Panc1 (cell line): ENCODE measurements at regions not wholly inside any gene's neighbourhood (a gene's known extent, or its start where the extent isn't known, plus 50 kb on each side); places are given as distances from the start of the nearest gene placed in this dataset.
"Not testable (repeated sequence)": the region's sequence is repeated elsewhere in the genome, so short reads cannot be mapped to it uniquely, and the experiment has no call there.

Experiments used
- ATAC-seq: fragments of 200-7000 bp; cut with Tn5 transposase; 2 replicates; pipeline ENCODE4 v1.9.1; 2020; ENCODE audit warnings: mild to moderate bottlenecking, moderate library complexity
- BruUV-seq: library from RNA; stranded (reverse); fragments of 400-500 nt; replicated peaks from 2 replicates; lab custom pipeline; 2021; lab: Mats Ljungman, UMichigan
- CTCF ChIA-PET: fragments of 300-600 bp; sonication (Branson Sonifier 250); formaldehyde crosslinking; loops from one replicate; lab custom pipeline; 2022; ENCODE audit warnings: antibody characterized with exemption; lab: Charles Lee
- POLR2A ChIA-PET: fragments of 300-600 bp; sonication (Branson Sonifier 250); formaldehyde crosslinking; loops from one replicate; lab custom pipeline; 2022; ENCODE audit warnings: antibody characterized with exemption; lab: Charles Lee
- DNase-seq: peaks from one replicate; pipeline ENCODE4 v3.0.0-alpha.2; 2010; ENCODE audit warnings: low read depth, low spot score
- H3K27ac ChIP-seq: 2 replicates; pipeline ENCODE4 v1.5.1; 2011; ENCODE audit warnings: mild to moderate bottlenecking, low read length, inconsistent platforms
- H3K27me3 ChIP-seq: fragments of 200-500 bp; sonication (Bioruptor generic); 2 replicates; pipeline ENCODE4 v1.6.0; 2014; ENCODE audit warnings: low read length, inconsistent platforms; ENCODE audit not compliant: control insufficient read depth, insufficient read depth
- H3K36me3 ChIP-seq: fragments of 200-500 bp; sonication (Bioruptor generic); 2 replicates; pipeline ENCODE4 v1.5.1; 2014; ENCODE audit warnings: inconsistent platforms, mild to moderate bottlenecking, low read length, moderate library complexity; ENCODE audit not compliant: control insufficient read depth, insufficient read depth
- H3K4me1 ChIP-seq: 2 replicates; pipeline ENCODE4 v1.5.1; 2011; ENCODE audit warnings: inconsistent platforms, mild to moderate bottlenecking, low read length, moderate library complexity; ENCODE audit not compliant: control insufficient read depth, insufficient read depth
- H3K4me3 ChIP-seq, 2 experiments: 2 replicates each; pipeline ENCODE4 v1.5.1; 2011 to 2012; ENCODE audit warnings: low read depth in 2 of 2, low read length in 2 of 2, mild to moderate bottlenecking in 2 of 2, inconsistent platforms in 1 of 2, moderate library complexity in 1 of 2
- H3K9me3 ChIP-seq: fragments of 200-500 bp; sonication (Bioruptor generic); 2 replicates; pipeline ENCODE4 v1.5.1; 2014; ENCODE audit warnings: low read depth, mild to moderate bottlenecking, inconsistent platforms, low read length, moderate library complexity; ENCODE audit not compliant: control insufficient read depth, insufficient read depth
- CTCF ChIP-seq: fragments of 450-650 bp; IDR thresholded peaks from 2 replicates; pipeline ENCODE4 v1.5.1; 2017; ENCODE audit warnings: mild to moderate bottlenecking
- POLR2AphosphoS5 ChIP-seq: IDR thresholded peaks from 2 replicates; pipeline ENCODE4 v1.6.1; 2012; ENCODE audit warnings: mild to moderate bottlenecking, low read depth, low read length, moderate library complexity
- REST ChIP-seq, 2 experiments: IDR thresholded peaks; 2 replicates each; pipeline ENCODE4 v1.6.1; 2011 to 2012; ENCODE audit warnings: low read depth in 2 of 2, control low read depth in 1 of 2, low read length in 1 of 2, mild to moderate bottlenecking in 1 of 2, moderate library complexity in 1 of 2; ENCODE audit not compliant: insufficient read depth in 1 of 2
- SIN3A ChIP-seq: IDR thresholded peaks from 2 replicates; pipeline ENCODE4 v1.6.1; 2012; ENCODE audit warnings: low read depth, mild to moderate bottlenecking, low read length, moderate library complexity, borderline replicate concordance; ENCODE audit not compliant: insufficient read depth
- TCF7L2 ChIP-seq: IDR thresholded peaks from 2 replicates; pipeline ENCODE4 v1.6.1; 2011; ENCODE audit warnings: mild to moderate bottlenecking, low read depth, low read length, inconsistent platforms
- in situ Hi-C: cut with HindIII; loops from 2 replicates; pipeline ENCODE4 v1.10.0; 2016; ENCODE audit warnings: low sequenced_read_pairs, low pct_unique_long_range_greater_than_20kb
- intact Hi-C: fragments of 100-400 bp; cut with micrococcal nuclease; formaldehyde crosslinking; loops from one replicate; pipeline ENCODE4 v1.10.0; 2022; ENCODE audit not compliant: unreplicated experiment

- POLR2A ChIA-PET: no interaction called here
These were observed 95.0 kb upstream of the ZBED5 start for GRCh38 chr11:10952872-10953271.

GRCh38 chr11:10947935-10948334 is 90.1 kb upstream of the ZBED5 start:
- H3K9me3 ChIP-seq, ATAC-seq, DNase-seq, BruUV-seq, in situ Hi-C loops, intact Hi-C loops, H3K4me3 ChIP-seq, H3K4me1 ChIP-seq, CTCF ChIA-PET, H3K36me3 ChIP-seq, POLR2A ChIA-PET, H3K27ac ChIP-seq, H3K27me3 ChIP-seq: not testable (repeated sequence)

More at GRCh38 chr11:10952872-10953271, 95.0 kb upstream of the ZBED5 start:
- no peaks in the 10 kb centered on the region for H3K9me3 ChIP-seq
- H3K27ac ChIP-seq: no peak overlapping the region
- TF ChIP-seq SIN3A (no peak), TCF7L2 (no peak), REST (IDR thresholded peaks at IDR 0.05; ENCODE audit: insufficient read depth in 1 of 2, low read depth in 2 of 2, low read length in 1 of 2) (no peak), POLR2AphosphoS5 (no peak), CTCF (no peak)
- CTCF ChIA-PET: interaction anchor here (0.6 to 1.6 kb wide), 2 partner anchors 19 to 316 kb away, joined by 3 to 7 read pairs; no protein-coding TSS in a partner anchor
- no TSS peak for BruUV-seq
- in situ Hi-C loops: no loop called here
- no peak for ATAC-seq
- no peak overlapping the region for H3K4me3 ChIP-seq
- H3K36me3 ChIP-seq: no peaks in the 10 kb centered on the region
- no peaks in the 10 kb centered on the region for H3K27me3 ChIP-seq
- DNase-seq: no peak
- no peaks in the 10 kb centered on the region for H3K4me1 ChIP-seq
- intact Hi-C loops: no loop called here

GRCh38 chr11:10946072-10946471 is 88.2 kb upstream of the ZBED5 start:
- no peaks in the 10 kb centered on the region for H3K4me1 ChIP-seq
- H3K27ac ChIP-seq: no peak overlapping the region
- H3K27me3 ChIP-seq: no peaks in the 10 kb centered on the region
- intact Hi-C loops (no loop called here), in situ Hi-C loops (no loop called here)
- BruUV-seq: no TSS peak
- DNase-seq (no peak), ATAC-seq (no peak)
- CTCF ChIA-PET: no interaction called here
- TF ChIP-seq CTCF (no peak), POLR2AphosphoS5 (no peak), TCF7L2 (no peak), REST (IDR thresholded peaks at IDR 0.05; ENCODE audit: insufficient read depth in 1 of 2, low read depth in 2 of 2, low read length in 1 of 2) (no peak), SIN3A (no peak)
- POLR2A ChIA-PET: no interaction called here
- H3K36me3 ChIP-seq: no peaks in the 10 kb centered on the region
- no peak overlapping the region for H3K4me3 ChIP-seq
- no peaks in the 10 kb centered on the region for H3K9me3 ChIP-seq
